ENCODE measurements at regions not wholly inside any gene's neighbourhood (a gene's known extent, or its start where the extent isn't known, plus 50 kb on each side); places are given as distances from the start of the nearest gene placed in this dataset.

GRCh38 chr22:48574776-48575617 is 1252.7 kb downstream of the BRD1 start (continued):
- TF ChIP-seq RAD21 (CRISPR knock-in tag; IDR thresholded peaks at IDR 0.05) = peak; percentile 99
- TF ChIP-seq ZNF335 (CRISPR knock-in tag; IDR thresholded peaks at IDR 0.05) = no peak
- peak; percentile 77; the same call in 1 of the 2 replicates for TF ChIP-seq ZSCAN20 (CRISPR knock-in tag; IDR thresholded peaks at IDR 0.05; ENCODE audit: borderline replicate concordance)
- TF ChIP-seq GTF3A (CRISPR knock-in tag; conservative IDR thresholded peaks at IDR 0.05) = no peak
- TF ChIP-seq ZNF513 (CRISPR knock-in tag; conservative IDR thresholded peaks at IDR 0.05) = no peak
- no peak for TF ChIP-seq EP300 (IDR thresholded peaks at IDR 0.05; ENCODE audit: low read depth in 2 of 2, low read length in 2 of 2)
- no peak for TF ChIP-seq EP300 (CRISPR knock-in tag; IDR thresholded peaks at IDR 0.05; ENCODE audit: borderline replicate concordance)
- TF ChIP-seq ZNF382 (CRISPR knock-in tag; IDR thresholded peaks at IDR 0.05; ENCODE audit: borderline replicate concordance) = no peak
- no peak for TF ChIP-seq ZNF10 (CRISPR knock-in tag; IDR thresholded peaks at IDR 0.05; ENCODE audit: borderline replicate concordance, low read depth)
- no peak for TF ChIP-seq HMGXB3 (CRISPR knock-in tag; IDR thresholded peaks at IDR 0.05; ENCODE audit: borderline replicate concordance)
- no peak for TF ChIP-seq TOPORS (CRISPR knock-in tag; IDR thresholded peaks at IDR 0.05)
- no peak for TF ChIP-seq RBM39 (IDR thresholded peaks at IDR 0.05; ENCODE audit: low read depth, low read length, poor library complexity, severe bottlenecking)
- no peak for TF ChIP-seq ARNTL (CRISPR knock-in tag; IDR thresholded peaks at IDR 0.05)
- TF ChIP-seq FLYWCH1 (CRISPR knock-in tag; IDR thresholded peaks at IDR 0.05) = no peak
- TF ChIP-seq UBTF (CRISPR knock-in tag; IDR thresholded peaks at IDR 0.05) = peak; percentile 64
- no peak for TF ChIP-seq RFXAP (CRISPR knock-in tag; IDR thresholded peaks at IDR 0.05; ENCODE audit: borderline replicate concordance)
- TF ChIP-seq KLF6 (CRISPR knock-in tag; IDR thresholded peaks at IDR 0.05) = no peak
- no peak for TF ChIP-seq TCF7 (IDR thresholded peaks at IDR 0.05; ENCODE audit: low read depth)
- TF ChIP-seq ELK4 (CRISPR knock-in tag; IDR thresholded peaks at IDR 0.05; ENCODE audit: borderline replicate concordance) = no peak
- TF ChIP-seq TAF1 (CRISPR knock-in tag; IDR thresholded peaks at IDR 0.05) = no peak
- no peak for TF ChIP-seq ETV6 (CRISPR knock-in tag; conservative IDR thresholded peaks at IDR 0.05)

Measured in HepG2 (cell line).